ENCODE measurements at regions not wholly inside any gene's neighbourhood (a gene's known extent, or its start where the extent isn't known, plus 50 kb on each side); places are given as distances from the start of the nearest gene placed in this dataset.

GRCh38 chr7:11931307-11931706 lies 99.3 kb upstream of the THSD7A start:
- DNase-seq (ENCODE audit: low spot score) (no peak), ATAC-seq (ENCODE audit: low FRiP score) (no peak)
- TF ChIP-seq CTCF (IDR thresholded peaks at IDR 0.05), result no peak

GRCh38 chr7:11934796-11935195 lies 102.8 kb upstream of the THSD7A start:
- TF ChIP-seq CTCF (IDR thresholded peaks at IDR 0.05), result no peak
- no peak for ATAC-seq (ENCODE audit: low FRiP score)

GRCh38 chr7:11935905-11936304 lies 103.9 kb upstream of the THSD7A start:
- TF ChIP-seq CTCF (IDR thresholded peaks at IDR 0.05), result no peak
- no peak for ATAC-seq (ENCODE audit: low FRiP score)
- no peak for DNase-seq (ENCODE audit: low spot score)

More at GRCh38 chr7:11934796-11935195, 102.8 kb upstream of the THSD7A start:
- no peak for DNase-seq (ENCODE audit: low spot score)

GRCh38 chr7:11946794-11947193 lies 114.8 kb upstream of the THSD7A start:
- DNase-seq (ENCODE audit: low spot score) (no peak), ATAC-seq (ENCODE audit: low FRiP score) (no peak)
- no peak for TF ChIP-seq CTCF (IDR thresholded peaks at IDR 0.05)

- DNase-seq (ENCODE audit: low spot score), result no peak
- no peak for TF ChIP-seq CTCF (IDR thresholded peaks at IDR 0.05)
- ATAC-seq (ENCODE audit: low FRiP score), result no peak
These were observed 118.3 kb upstream of the THSD7A start for GRCh38 chr7:11950281-11950680.

GRCh38 chr7:11950942-11951341 lies 118.9 kb upstream of the THSD7A start:
- TF ChIP-seq CTCF (IDR thresholded peaks at IDR 0.05), result no peak
- DNase-seq (ENCODE audit: low spot score) (no peak), ATAC-seq (ENCODE audit: low FRiP score) (no peak)

GRCh38 chr7:11951909-11952308 lies 119.9 kb upstream of the THSD7A start:
- DNase-seq (ENCODE audit: low spot score), result no peak
- ATAC-seq (ENCODE audit: low FRiP score), result no peak
- TF ChIP-seq CTCF (IDR thresholded peaks at IDR 0.05), result no peak

Measured in omental fat pad (tissue), 3 donors.